ENCODE measurements at regions not wholly inside any gene's neighbourhood (a gene's known extent, or its start where the extent isn't known, plus 50 kb on each side); places are given as distances from the start of the nearest gene placed in this dataset.
A peak's percentile ranks its signal among the peaks of the same experiment; 100 is the strongest.
"Not testable (repeated sequence)": the region's sequence is repeated elsewhere in the genome, so short reads cannot be mapped to it uniquely, and the experiment has no call there.

GRCh38 chr21:35512346-35512745, 463.2 kb upstream of the RUNX1 start:
- DNase-seq = peak; percentile 24 to 38

GRCh38 chr21:35511696-35512162, 462.6 kb upstream of the RUNX1 start:
- DNase-seq = peak in 1 of 2 donors; percentile 16

- DNase-seq = peak; percentile 79 to 84
These were observed 462.0 kb upstream of the RUNX1 start for GRCh38 chr21:35510957-35511695.

- DNase-seq = no peak
These were observed 461.2 kb upstream of the RUNX1 start for GRCh38 chr21:35510294-35510693.

GRCh38 chr21:35509001-35509704, 460.1 kb upstream of the RUNX1 start:
- DNase-seq = peak; percentile 79 to 84

- DNase-seq = peak; percentile 91 to 93
These were observed 459.2 kb upstream of the RUNX1 start for GRCh38 chr21:35508139-35508888.

GRCh38 chr21:35507181-35507759, 458.2 kb upstream of the RUNX1 start:
- no peak for DNase-seq

- no peak for DNase-seq
These were observed 457.7 kb upstream of the RUNX1 start for GRCh38 chr21:35506771-35507170.

GRCh38 chr21:35506352-35506751, 457.2 kb upstream of the RUNX1 start:
- no peak for DNase-seq

GRCh38 chr21:35504951-35505466, 455.9 kb upstream of the RUNX1 start:
- no peak for DNase-seq

GRCh38 chr21:35504277-35504676, 455.2 kb upstream of the RUNX1 start:
- DNase-seq = peak in 1 of 2 donors; percentile 30

GRCh38 chr21:35503671-35504070, 454.6 kb upstream of the RUNX1 start:
- peak; percentile 54 to 58 for DNase-seq

GRCh38 chr21:35502821-35503220, 453.7 kb upstream of the RUNX1 start:
- DNase-seq = peak; percentile 66 to 82

- DNase-seq = not testable (repeated sequence)
These were observed 448.4 kb upstream of the RUNX1 start for GRCh38 chr21:35497522-35497921.

- DNase-seq = peak; percentile 90
These were observed 443.0 kb upstream of the RUNX1 start for GRCh38 chr21:35491920-35492678.

GRCh38 chr21:35491114-35491513, 442.0 kb upstream of the RUNX1 start:
- DNase-seq = no peak

GRCh38 chr21:35489389-35489980, 440.4 kb upstream of the RUNX1 start:
- DNase-seq = no peak

- no peak for DNase-seq
These were observed 439.8 kb upstream of the RUNX1 start for GRCh38 chr21:35488946-35489345.

GRCh38 chr21:35485364-35485763, 436.3 kb upstream of the RUNX1 start:
- no peak for DNase-seq

GRCh38 chr21:35484851-35485250, 435.7 kb upstream of the RUNX1 start:
- no peak for DNase-seq

- DNase-seq = no peak
These were observed 434.9 kb upstream of the RUNX1 start for GRCh38 chr21:35484032-35484431.

Measured in inflammatory macrophage treated with lipopolysaccharide for 1 hour (primary cell).